Activated CD4-positive, alpha-beta T cell treated with anti-CD3 and anti-CD28 coated beads, Interleukin-2, amount 10 ng/mL, durations not matched to agents 7 days and 5 days (primary cell): ENCODE measurements at regions not wholly inside any gene's neighbourhood (a gene's known extent, or its start where the extent isn't known, plus 50 kb on each side); places are given as distances from the start of the nearest gene placed in this dataset.

Source experiments
- CTCF ChIA-PET: fragments of 350-600 bp; sonication (Branson Sonifier 250); formaldehyde crosslinking; loops from one replicate; lab custom pipeline; 2021; ENCODE audit warnings: antibody characterized with exemption; lab: Charles Lee
- POLR2A ChIA-PET: fragments of 350-600 bp; sonication (Branson Sonifier 250); formaldehyde crosslinking; loops from one replicate; lab custom pipeline; 2021; ENCODE audit warnings: antibody characterized with exemption; lab: Charles Lee
- DNase-seq: peaks from one replicate; pipeline ENCODE4 v3.0.0-alpha.2; 2020
- H3K27ac Mint-ChIP-seq: one replicate; pipeline ENCODE4 v1.8.0; 2021; ENCODE audit warnings: mild to moderate bottlenecking, moderate library complexity, mixed read lengths
- H3K27me3 Mint-ChIP-seq: one replicate; pipeline ENCODE4 v1.8.0; 2021; ENCODE audit warnings: mixed read lengths
- H3K36me3 Mint-ChIP-seq: one replicate; pipeline ENCODE4 v1.8.0; 2021; ENCODE audit warnings: low read depth, mixed read lengths
- H3K4me1 Mint-ChIP-seq: one replicate; pipeline ENCODE4 v1.8.0; 2021; ENCODE audit warnings: mixed read lengths
- H3K4me3 Mint-ChIP-seq: one replicate; pipeline ENCODE4 v1.8.0; 2021; ENCODE audit warnings: mild to moderate bottlenecking, moderate library complexity, mixed read lengths
- H3K9me3 Mint-ChIP-seq: one replicate; pipeline ENCODE4 v1.8.0; 2021; ENCODE audit warnings: mixed read lengths

DNA sequence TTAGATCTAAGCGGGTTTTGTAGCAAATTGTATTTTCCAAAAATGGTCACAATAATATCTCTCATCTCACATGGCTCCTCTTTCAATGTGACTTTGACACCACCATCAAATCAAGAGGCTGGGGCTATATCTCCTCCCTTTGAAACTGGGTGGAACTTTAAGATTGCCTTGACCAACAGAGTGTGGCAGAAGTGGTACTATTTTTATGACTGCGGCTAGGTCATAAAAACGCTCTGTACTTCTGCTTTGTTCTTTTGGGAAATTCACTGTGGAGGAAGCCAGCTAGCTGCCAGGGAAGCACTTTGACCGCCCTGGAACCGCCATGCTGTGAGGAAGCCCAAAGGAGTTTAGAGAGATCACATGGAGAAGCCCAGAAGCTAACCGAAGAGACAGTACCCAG is 50.7 kb upstream of the ACOT11 start:
- H3K27me3 Mint-ChIP-seq = peaks cover 40% of the 10 kb centered on the region
- H3K4me1 Mint-ChIP-seq = peaks cover 10% of the 10 kb centered on the region
- no peaks in the 10 kb centered on the region for H3K9me3 Mint-ChIP-seq
- no peak overlapping the region for H3K4me3 Mint-ChIP-seq
- ChIA-PET CTCF (no interaction called here), POLR2A (no interaction called here)
- no peak overlapping the region for H3K27ac Mint-ChIP-seq
- H3K36me3 Mint-ChIP-seq = no peaks in the 10 kb centered on the region
- no peak for DNase-seq

DNA sequence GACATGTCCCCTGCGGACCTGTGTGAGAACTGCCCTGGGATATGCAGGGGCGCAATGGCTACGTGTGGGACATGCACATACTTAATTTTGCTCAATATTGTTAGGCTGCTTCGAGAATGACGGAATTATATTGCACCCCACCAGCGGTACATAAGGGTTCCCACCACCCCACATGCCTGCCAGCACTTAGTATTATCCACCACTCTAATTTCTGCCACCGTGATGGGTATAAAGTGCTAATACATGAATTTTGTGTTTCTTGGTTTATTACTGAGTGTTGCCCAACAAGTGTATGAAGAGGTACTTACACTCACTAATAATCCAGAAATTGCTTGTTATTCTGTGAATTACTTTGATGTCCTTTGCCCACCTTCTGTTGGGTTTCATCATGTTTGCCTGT is 52.1 kb upstream of the ACOT11 start:
- no peak overlapping the region for H3K27ac Mint-ChIP-seq
- no peak overlapping the region for H3K4me3 Mint-ChIP-seq
- no peak for DNase-seq
- peaks cover 11% of the 10 kb centered on the region for H3K4me1 Mint-ChIP-seq
- ChIA-PET POLR2A (no interaction called here), CTCF (interaction anchor here (0.6 to 0.7 kb wide), 2 partner anchors 45 to 72 kb away, joined by 3 read pairs; no protein-coding TSS in a partner anchor)
- H3K36me3 Mint-ChIP-seq = no peaks in the 10 kb centered on the region
- no peaks in the 10 kb centered on the region for H3K9me3 Mint-ChIP-seq
- peaks cover 35% of the 10 kb centered on the region for H3K27me3 Mint-ChIP-seq

DNA sequence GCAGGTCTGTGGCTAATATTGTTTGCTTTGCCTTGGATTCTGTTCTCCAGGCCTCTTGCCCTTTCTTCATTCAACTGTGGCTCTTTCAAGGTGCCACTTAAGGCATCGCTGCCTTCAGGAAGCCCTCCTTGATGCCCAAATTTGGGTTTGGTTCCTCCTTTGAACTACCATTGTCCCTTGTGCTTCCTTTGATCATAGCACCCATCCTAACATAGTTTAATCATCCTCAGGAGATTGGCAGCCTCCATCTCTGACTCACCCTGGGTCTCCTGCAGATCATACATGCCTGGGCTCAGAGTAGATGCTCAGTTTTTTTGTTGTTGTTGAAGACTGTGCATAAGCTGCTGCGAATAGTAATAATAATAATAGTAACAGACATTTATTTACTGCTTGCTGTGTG is 54.4 kb upstream of the ACOT11 start:
- Mint-ChIP-seq H3K9me3 (no peaks in the 10 kb centered on the region), H3K27me3 (peaks cover 25% of the 10 kb centered on the region)
- CTCF ChIA-PET = no interaction called here

DNA sequence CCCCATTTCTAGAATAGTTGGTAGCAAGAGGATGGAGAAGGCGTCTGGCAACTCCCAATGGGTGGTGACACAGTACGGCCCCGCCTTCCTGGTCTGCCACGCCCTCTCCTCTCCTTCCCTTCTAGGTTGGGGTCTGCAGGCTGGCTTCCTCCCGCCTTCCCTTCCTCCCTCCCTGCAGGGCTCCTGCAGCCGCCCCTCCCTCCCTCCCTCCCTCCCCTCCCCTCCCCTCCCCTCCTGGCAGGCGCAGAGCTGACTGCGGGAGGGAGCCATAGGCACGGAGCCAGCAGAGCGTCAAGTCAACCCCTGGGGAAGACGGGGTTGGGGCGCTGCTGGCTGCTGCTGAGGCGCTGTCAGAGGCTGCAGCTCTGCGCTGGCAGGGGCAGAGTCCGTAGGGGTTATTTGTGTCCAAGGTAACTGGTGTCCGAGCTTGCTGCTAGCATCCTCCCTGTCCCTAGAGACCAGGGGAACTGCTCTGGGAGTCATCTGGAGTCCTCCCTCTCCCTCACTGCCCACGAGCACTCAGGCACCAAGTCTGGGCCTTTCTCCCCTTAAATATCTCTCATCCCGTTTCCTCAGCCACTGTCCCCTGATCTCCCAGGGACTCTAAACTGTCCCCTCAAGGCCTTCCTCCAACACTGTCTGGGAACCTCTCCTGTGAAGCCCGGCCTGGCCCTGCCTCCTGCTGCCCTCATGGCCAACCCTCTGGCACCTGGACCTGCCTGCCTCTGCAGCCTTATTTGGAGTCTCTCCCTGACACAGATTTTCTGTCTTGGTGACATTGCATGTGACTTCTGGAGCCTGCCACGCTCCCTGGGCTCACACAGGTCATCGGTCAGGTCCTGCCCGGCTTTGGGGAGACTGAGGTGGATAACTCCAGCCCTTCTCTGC is 57.4 kb upstream of the ACOT11 start:
- no peak overlapping the region for H3K27ac Mint-ChIP-seq
- H3K4me3 Mint-ChIP-seq = peak overlapping the region; percentile 8
- no peaks in the 10 kb centered on the region for H3K9me3 Mint-ChIP-seq
- H3K4me1 Mint-ChIP-seq = peaks cover 32% of the 10 kb centered on the region
- CTCF ChIA-PET = interaction anchor here (0.9 to 3.0 kb wide), 9 partner anchors 9 to 570 kb away, joined by 3 to 16 read pairs (median 5); no protein-coding TSS in a partner anchor
- POLR2A ChIA-PET = no interaction called here
- H3K27me3 Mint-ChIP-seq = peaks cover 9% of the 10 kb centered on the region
- H3K36me3 Mint-ChIP-seq = no peaks in the 10 kb centered on the region
- peak; percentile 22 for DNase-seq

More for the DNA sequence above, 54.4 kb upstream of the ACOT11 start:
- no peak for DNase-seq
- H3K27ac Mint-ChIP-seq = no peak overlapping the region
- H3K4me1 Mint-ChIP-seq = peaks cover 12% of the 10 kb centered on the region
- H3K4me3 Mint-ChIP-seq = no peak overlapping the region
- no peaks in the 10 kb centered on the region for H3K36me3 Mint-ChIP-seq
- POLR2A ChIA-PET = no interaction called here

DNA sequence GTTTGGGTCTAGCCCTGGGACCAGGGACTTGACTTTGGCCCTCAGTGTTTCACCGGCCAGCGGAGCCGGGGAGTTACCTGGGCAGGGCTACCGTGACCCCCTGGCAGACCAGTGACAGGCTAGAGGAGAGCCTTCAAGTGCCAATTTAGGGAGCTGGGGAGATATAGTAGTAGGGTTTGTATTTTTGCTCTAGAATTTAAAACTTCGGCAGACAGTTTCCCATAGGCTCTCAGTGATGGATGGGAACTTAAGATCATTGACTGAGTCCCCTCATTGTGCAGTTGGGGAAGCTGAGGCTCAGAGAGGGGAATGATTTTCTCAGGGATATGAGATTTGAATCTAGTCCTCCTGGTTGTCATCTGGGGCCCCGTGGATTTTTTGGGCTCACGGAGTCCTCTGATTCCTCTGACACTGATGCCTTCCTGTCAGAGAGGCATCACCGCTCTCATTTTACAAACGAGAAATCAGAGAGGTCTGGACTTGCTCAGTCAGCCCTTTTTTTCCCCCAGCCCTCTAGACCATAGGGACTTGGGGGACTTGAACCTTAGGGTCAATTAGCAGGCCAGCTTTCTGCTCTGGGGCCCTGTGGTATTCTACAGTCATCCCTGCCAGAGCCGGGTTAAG is 58.3 kb upstream of the ACOT11 start:
- Mint-ChIP-seq H3K9me3 (no peaks in the 10 kb centered on the region), H3K4me3 (peak overlapping the region; percentile 76), H3K4me1 (peaks cover 38% of the 10 kb centered on the region), H3K27me3 (peaks cover 13% of the 10 kb centered on the region), H3K27ac (peak overlapping the region; percentile 50), H3K36me3 (no peaks in the 10 kb centered on the region)
- CTCF ChIA-PET = interaction anchor here (0.6 to 3.0 kb wide), 34 partner anchors 9 to 413 kb away, joined by 3 to 16 read pairs (median 4); partner anchors contain the start of genes CYB5RL, MRPL37 and SSBP3
- POLR2A ChIA-PET = no interaction called here
- DNase-seq = no peak

DNA sequence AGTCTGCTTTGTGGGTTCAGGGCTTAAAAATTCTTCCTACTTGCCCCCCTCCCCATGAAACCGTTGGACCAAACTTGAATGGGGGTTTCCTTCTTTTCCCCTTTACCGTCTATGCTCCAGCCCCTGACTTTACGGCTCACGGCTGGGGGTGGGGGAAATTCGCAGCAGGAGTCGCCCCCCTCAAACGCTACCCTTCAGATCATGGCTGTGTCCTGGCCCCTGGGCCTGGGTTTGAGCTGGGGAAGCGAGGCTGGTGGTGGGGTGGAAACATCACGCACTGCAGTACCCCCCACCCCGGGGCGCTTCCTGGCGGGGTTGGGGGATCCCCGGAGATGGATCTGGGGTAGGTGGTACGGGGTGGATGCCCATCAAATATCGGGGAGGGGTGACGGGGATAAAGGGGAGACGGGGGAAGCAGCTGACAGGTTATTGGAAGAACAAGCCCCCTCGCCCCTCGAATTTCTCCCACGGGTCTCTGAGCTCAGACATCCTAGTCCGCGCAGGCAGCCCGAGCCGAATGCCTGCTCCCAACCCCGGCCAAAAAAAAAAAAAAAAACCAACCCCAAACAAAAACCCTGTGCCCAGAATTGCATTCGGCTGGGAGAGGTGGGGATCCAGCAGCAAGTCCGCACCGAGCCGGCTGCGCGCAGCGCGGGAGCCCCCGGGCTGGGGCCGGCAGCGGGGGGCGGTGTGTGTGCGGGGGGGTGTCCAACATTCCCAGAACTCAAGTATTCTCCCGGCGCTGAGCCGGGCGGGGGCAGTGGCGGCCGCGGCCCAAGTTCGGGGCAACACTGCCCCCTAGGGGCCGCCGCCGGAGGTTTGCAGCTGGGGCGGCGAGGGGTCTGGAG is 59.0 kb upstream of the ACOT11 start:
- H3K4me3 Mint-ChIP-seq = peak overlapping the region; percentile 76
- peaks cover 42% of the 10 kb centered on the region for H3K4me1 Mint-ChIP-seq
- POLR2A ChIA-PET = no interaction called here
- no peaks in the 10 kb centered on the region for H3K36me3 Mint-ChIP-seq
- peaks cover 18% of the 10 kb centered on the region for H3K27me3 Mint-ChIP-seq
- DNase-seq = peak; percentile 67
- H3K27ac Mint-ChIP-seq = peak overlapping the region; percentile 78
- H3K9me3 Mint-ChIP-seq = no peaks in the 10 kb centered on the region
- CTCF ChIA-PET = interaction anchor here (0.6 to 3.0 kb wide), 40 partner anchors 8 to 525 kb away, joined by 3 to 16 read pairs (median 3); partner anchors contain the start of genes CYB5RL, MRPL37 and SSBP3

DNA sequence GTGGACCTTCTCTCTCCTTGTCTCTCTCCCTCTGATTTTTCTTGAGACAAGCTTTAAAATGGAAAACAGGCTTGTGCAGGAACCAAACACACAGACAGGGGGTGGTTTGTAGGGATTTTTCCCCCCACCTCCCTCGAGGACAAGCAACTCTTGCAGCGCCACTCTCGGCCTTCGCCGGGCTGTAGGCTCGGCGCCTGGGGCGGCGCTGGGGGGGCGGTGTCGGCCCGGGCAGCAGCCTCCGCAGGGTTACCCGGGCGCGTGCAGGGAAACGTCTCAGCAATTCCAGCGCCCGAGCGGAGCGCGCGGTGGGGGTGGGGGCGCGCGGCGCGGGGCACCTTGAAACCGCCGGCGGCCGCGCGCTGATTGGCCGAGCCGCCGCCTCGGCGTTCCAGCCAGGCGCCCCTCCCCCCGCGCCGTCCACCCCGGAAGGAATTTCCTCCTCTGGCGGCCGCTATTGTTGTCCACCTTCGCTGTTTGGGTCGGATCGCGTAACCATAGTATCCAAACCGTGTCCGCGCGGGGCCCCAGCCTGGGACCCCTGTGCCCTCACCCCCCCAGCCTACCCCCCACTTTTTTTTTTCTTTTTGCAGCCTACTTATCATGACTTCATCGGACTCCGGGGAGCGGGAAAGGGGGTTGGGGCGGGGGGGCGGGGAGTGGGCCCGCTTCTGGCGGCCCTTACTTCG is 59.8 kb upstream of the ACOT11 start:
- Mint-ChIP-seq H3K4me1 (peaks cover 46% of the 10 kb centered on the region), H3K36me3 (no peaks in the 10 kb centered on the region), H3K27me3 (peaks cover 21% of the 10 kb centered on the region), H3K9me3 (no peaks in the 10 kb centered on the region), H3K27ac (peak overlapping the region; percentile 81), H3K4me3 (peak overlapping the region; percentile 76)
- DNase-seq = peak; percentile 75
- ChIA-PET CTCF (interaction anchor here (0.7 to 3.0 kb wide), 12 partner anchors 10 to 307 kb away, joined by 3 to 16 read pairs (median 4); partner anchors contain the start of gene SSBP3), POLR2A (no interaction called here)

DNA sequence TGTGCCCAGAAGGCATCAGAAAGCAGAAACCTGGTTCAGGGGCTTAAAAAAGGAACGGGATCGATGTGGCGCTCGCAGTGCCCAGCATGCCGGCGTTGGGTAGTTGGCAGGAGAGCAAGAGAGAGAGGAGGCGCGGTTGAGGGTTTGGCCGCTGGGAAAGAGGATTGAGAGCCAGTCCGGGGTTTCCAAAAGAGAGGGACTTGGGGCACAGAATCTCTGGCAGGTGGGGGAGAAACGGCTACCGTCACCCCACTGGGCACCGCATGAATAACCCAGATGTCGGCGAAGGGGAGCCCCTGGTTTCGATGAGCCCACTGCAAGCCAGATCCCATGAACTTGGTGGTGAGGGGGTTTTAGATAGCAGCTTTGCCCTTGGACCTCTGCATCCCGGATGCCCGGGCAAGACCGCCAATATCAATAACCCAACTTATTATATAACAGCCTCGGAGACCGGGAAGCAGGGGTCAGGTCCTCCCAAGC is 60.4 kb upstream of the ACOT11 start:
- DNase-seq = no peak
- ChIA-PET POLR2A (no interaction called here), CTCF (interaction anchor here (0.7 to 3.0 kb wide), 3 partner anchors 12 to 306 kb away, joined by 3 to 16 read pairs (median 11); partner anchors contain the start of gene SSBP3)
- peak overlapping the region; percentile 32 for H3K27ac Mint-ChIP-seq
- H3K4me3 Mint-ChIP-seq = peak overlapping the region; percentile 76
- no peaks in the 10 kb centered on the region for H3K36me3 Mint-ChIP-seq
- peaks cover 46% of the 10 kb centered on the region for H3K4me1 Mint-ChIP-seq
- H3K27me3 Mint-ChIP-seq = peaks cover 21% of the 10 kb centered on the region
- no peaks in the 10 kb centered on the region for H3K9me3 Mint-ChIP-seq

DNA sequence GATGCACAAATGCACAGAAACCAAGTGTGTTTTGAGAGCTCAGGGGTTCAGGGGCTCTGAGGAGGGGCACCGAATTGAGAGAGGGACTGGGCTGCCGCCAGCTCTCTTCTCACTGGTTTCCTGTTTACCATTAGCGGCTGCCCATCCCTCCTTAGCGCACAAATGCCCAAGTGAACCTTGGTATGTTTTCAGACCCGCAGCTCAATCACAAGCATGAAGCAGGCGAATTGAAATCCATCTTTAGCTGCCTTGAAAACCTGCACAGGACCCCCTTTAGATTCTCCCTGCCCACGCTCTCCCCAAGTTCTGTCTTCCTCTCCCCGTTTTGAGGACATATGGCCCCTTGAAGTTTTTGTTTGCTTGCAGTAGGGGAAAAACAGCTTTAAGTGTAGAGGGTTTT is 61.1 kb upstream of the ACOT11 start:
- Mint-ChIP-seq H3K4me3 (peak overlapping the region; percentile 76), H3K4me1 (peaks cover 48% of the 10 kb centered on the region)
- POLR2A ChIA-PET = no interaction called here

DNA sequence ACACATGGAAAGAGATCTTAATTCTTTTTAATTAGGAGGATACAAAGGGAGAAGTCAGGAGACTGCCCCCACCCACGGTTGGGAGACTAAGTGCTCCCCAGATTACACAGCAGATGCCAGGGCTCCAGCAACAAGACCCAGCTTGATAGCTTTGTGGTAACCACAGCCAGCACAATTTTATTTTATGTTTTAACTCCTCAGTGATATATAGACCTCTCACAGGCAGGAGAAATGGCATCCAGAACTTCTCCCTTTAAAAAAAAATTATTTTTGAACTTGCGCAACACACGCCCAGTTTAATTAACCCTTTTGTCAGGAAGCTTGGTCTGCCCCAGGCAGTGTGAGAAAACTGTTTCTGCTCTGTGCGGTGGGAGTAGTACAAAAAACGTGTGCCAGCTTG is 62.6 kb upstream of the ACOT11 start:
- CTCF ChIA-PET = interaction anchor here (1.8 kb wide), 1 partner anchor 8 kb away, joined by 5 read pairs; no protein-coding TSS in a partner anchor
- no peak for DNase-seq
- no peaks in the 10 kb centered on the region for H3K36me3 Mint-ChIP-seq
- POLR2A ChIA-PET = no interaction called here
- peak overlapping the region; percentile 68 for H3K27ac Mint-ChIP-seq
- no peak overlapping the region for H3K4me3 Mint-ChIP-seq
- peaks cover 19% of the 10 kb centered on the region for H3K27me3 Mint-ChIP-seq
- H3K9me3 Mint-ChIP-seq = no peaks in the 10 kb centered on the region
- peaks cover 57% of the 10 kb centered on the region for H3K4me1 Mint-ChIP-seq

More for the DNA sequence above, 61.1 kb upstream of the ACOT11 start:
- no peak for DNase-seq
- CTCF ChIA-PET = interaction anchor here (0.6 to 2.2 kb wide), 5 partner anchors 10 to 80 kb away, joined by 4 to 11 read pairs (median 4); partner anchors contain the start of gene SSBP3
- Mint-ChIP-seq H3K9me3 (no peaks in the 10 kb centered on the region), H3K36me3 (no peaks in the 10 kb centered on the region), H3K27ac (peak overlapping the region; percentile 11), H3K27me3 (peaks cover 21% of the 10 kb centered on the region)

DNA sequence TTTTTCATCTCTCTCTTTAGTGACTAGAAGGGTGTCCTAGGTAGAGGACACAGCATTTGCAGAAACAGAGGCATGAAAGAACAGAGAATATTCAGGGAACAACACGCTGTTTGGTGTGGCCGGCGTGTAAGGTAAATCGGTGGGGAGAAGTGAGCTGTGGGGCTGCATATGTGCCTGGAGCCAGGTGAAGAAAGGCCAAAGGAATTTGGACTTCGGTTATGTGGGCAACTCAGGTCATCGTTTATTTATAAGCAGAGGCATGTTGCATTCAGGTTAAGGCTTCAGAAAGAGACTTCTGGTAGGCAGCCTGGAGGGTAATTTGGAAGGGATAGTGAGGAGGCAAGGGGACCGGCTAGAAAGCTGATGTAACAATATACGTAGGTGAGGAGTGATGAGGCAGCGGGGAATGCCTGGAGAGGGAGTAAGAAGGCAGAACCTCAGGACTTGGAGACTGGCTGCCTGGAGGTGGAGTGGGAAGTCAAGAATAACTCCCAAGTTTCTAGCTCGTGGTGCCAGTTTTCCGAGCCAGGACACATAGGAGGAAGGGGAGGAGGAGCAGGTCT is 64.1 kb upstream of the ACOT11 start:
- Mint-ChIP-seq H3K36me3 (no peaks in the 10 kb centered on the region), H3K4me1 (peaks cover 66% of the 10 kb centered on the region), H3K27ac (no peak overlapping the region), H3K4me3 (no peak overlapping the region), H3K9me3 (no peaks in the 10 kb centered on the region), H3K27me3 (peaks cover 19% of the 10 kb centered on the region)
- DNase-seq = no peak
- CTCF ChIA-PET = interaction anchor here (1.0 to 1.2 kb wide), 2 partner anchors 21 to 28 kb away, joined by 3 to 4 read pairs; no protein-coding TSS in a partner anchor
- POLR2A ChIA-PET = no interaction called here
